H1 (cell line): ENCODE measurements at regions not wholly inside any gene's neighbourhood (a gene's known extent, or its start where the extent isn't known, plus 50 kb on each side); places are given as distances from the start of the nearest gene placed in this dataset.

ENCODE experiments used
- CTCF ChIA-PET: fragments of 300-600 bp; sonication (Branson Sonifier 250); formaldehyde crosslinking; loops from one replicate; lab custom pipeline; 2021; ENCODE audit not compliant: partially characterized antibody; lab: Charles Lee
- POLR2A ChIA-PET: fragments of 300-600 bp; sonication (Branson Sonifier 250); formaldehyde crosslinking; loops from one replicate; lab custom pipeline; 2021; ENCODE audit warnings: inconsistent platforms; ENCODE audit not compliant: partially characterized antibody; lab: Charles Lee
- DNase-seq, 2 experiments: peaks; one replicate each; pipeline versions ENCODE4 v3.0.0 to v3.0.0-alpha.2; 2010 to 2022; ENCODE audit warnings: low spot score in 2 of 2, low read depth in 1 of 2, mixed read lengths in 1 of 2
- FAIRE-seq: peaks from 2 replicates; lab custom pipeline; 2011; peaks lifted over from hg19 to GRCh38; lab: Jason Lieb, UNC
- H2AFZ ChIP-seq: 2 replicates; pipeline ENCODE4 v1.8.1; 2012; ENCODE audit warnings: low read length, inconsistent platforms
- H2AK5ac ChIP-seq: 2 replicates; pipeline ENCODE4 v1.6.1; 2013; ENCODE audit warnings: low read depth, low read length
- H2BK120ac ChIP-seq: replicated peaks from 2 replicates; pipeline ENCODE3; 2013; ENCODE audit warnings: low read depth, low read length, inconsistent platforms
- H2BK12ac ChIP-seq: 2 replicates; pipeline ENCODE4 v1.6.1; 2013; ENCODE audit warnings: low read depth, low read length
- H2BK15ac ChIP-seq: 2 replicates; pipeline ENCODE4 v1.6.1; 2013; ENCODE audit warnings: low read length
- H2BK20ac ChIP-seq: 2 replicates; pipeline ENCODE4 v1.6.1; 2013; ENCODE audit warnings: low read length
- H2BK5ac ChIP-seq: 2 replicates; pipeline ENCODE4 v1.6.1; 2013; ENCODE audit warnings: low read depth, low read length
- H3K14ac ChIP-seq: 2 replicates; pipeline ENCODE4 v1.6.1; 2013; ENCODE audit warnings: inconsistent platforms; ENCODE audit not compliant: insufficient read length
- H3K18ac ChIP-seq: 2 replicates; pipeline ENCODE4 v1.6.1; 2013; ENCODE audit warnings: low read length; ENCODE audit errors: extremely low read depth
- H3K23ac ChIP-seq: 2 replicates; pipeline ENCODE4 v1.6.1; 2013; ENCODE audit warnings: inconsistent platforms; ENCODE audit not compliant: insufficient read length
- H3K23me2 ChIP-seq: 2 replicates; pipeline ENCODE4 v1.6.1; 2013; ENCODE audit warnings: low read depth, low read length
- H3K27ac ChIP-seq: 2 replicates; pipeline ENCODE4 v1.6.1; 2011; ENCODE audit warnings: low read depth, low read length, inconsistent platforms
- H3K27me3 ChIP-seq, 4 experiments: replicated peaks in 1 of 4; 1 replicate in 1 of 4; 2 replicates in 3 of 4; pipeline versions ENCODE4 v1.6.1 to v1.8.1; 2011 to 2013; ENCODE audit warnings: low read length in 3 of 4, mild to moderate bottlenecking in 3 of 4, inconsistent platforms in 2 of 4, mixed read lengths in 2 of 4, moderate library complexity in 1 of 4; ENCODE audit not compliant: control insufficient read depth in 3 of 4, insufficient read depth in 3 of 4; ENCODE audit errors: extremely low read depth in 1 of 4
- H3K36me3 ChIP-seq, 4 experiments: 2 replicates each; pipeline versions ENCODE4 v1.6.1 to v1.8.1; 2011 to 2013; ENCODE audit warnings: mild to moderate bottlenecking in 4 of 4, low read length in 3 of 4, moderate library complexity in 2 of 4, control low read depth in 1 of 4, inconsistent platforms in 1 of 4; ENCODE audit not compliant: insufficient read depth in 4 of 4, control insufficient read depth in 2 of 4
- H3K4ac ChIP-seq: replicated peaks from 2 replicates; pipeline ENCODE3; 2013; ENCODE audit warnings: low read length, low read depth, mixed read lengths, inconsistent platforms; ENCODE audit not compliant: insufficient read length
- H3K4me1 ChIP-seq, 4 experiments: replicated peaks in 1 of 4; 1 replicate in 1 of 4; 2 replicates in 3 of 4; pipeline versions ENCODE4 v1.6.1 to v1.8.1; 2011 to 2013; ENCODE audit warnings: low read length in 3 of 4, inconsistent platforms in 2 of 4, mixed read lengths in 1 of 4; ENCODE audit not compliant: insufficient read depth in 4 of 4, control insufficient read depth in 3 of 4
- H3K4me2 ChIP-seq, 2 experiments: 2 replicates each; pipeline versions ENCODE4 v1.6.1 to v1.8.1; 2011 to 2013; ENCODE audit warnings: low read depth in 2 of 2, low read length in 2 of 2, control low read depth in 1 of 2, inconsistent platforms in 1 of 2, mild to moderate bottlenecking in 1 of 2; ENCODE audit not compliant: insufficient read depth in 1 of 2
- H3K4me3 ChIP-seq, 4 experiments: fragments of 200-600, 300-600 bp in 1 of 4; sonication (generic), shearing (Covaris generic), sonication (Bioruptor Twin) in 1 of 4; 2 replicates each; pipeline versions ENCODE4 v1.5.1 to v1.8.1; 2011 to 2016; ENCODE audit warnings: low read length in 4 of 4, low read depth in 3 of 4, control low read depth in 2 of 4, inconsistent platforms in 2 of 4, mild to moderate bottlenecking in 2 of 4, mixed read lengths in 1 of 4, moderate library complexity in 1 of 4; ENCODE audit not compliant: insufficient read depth in 2 of 4; ENCODE audit errors: extremely low read depth in 1 of 4
- H3K56ac ChIP-seq: replicated peaks from 2 replicates; pipeline ENCODE3; 2013; ENCODE audit warnings: low read depth, mild to moderate bottlenecking, mixed read lengths, low read length, inconsistent platforms; ENCODE audit not compliant: insufficient read length
- H3K79me1 ChIP-seq: 2 replicates; pipeline ENCODE4 v1.6.1; 2013; ENCODE audit warnings: low read depth, low read length, control low read depth
- H3K79me2 ChIP-seq, 2 experiments: 2 replicates each; pipeline versions ENCODE4 v1.6.1 to v1.8.1; 2012 to 2013; ENCODE audit warnings: low read length in 2 of 2, mild to moderate bottlenecking in 2 of 2, inconsistent platforms in 1 of 2; ENCODE audit not compliant: insufficient read depth in 2 of 2, control insufficient read depth in 1 of 2
- H3K9ac ChIP-seq, 4 experiments: replicated peaks in 1 of 4; 1 replicate in 1 of 4; 2 replicates in 3 of 4; pipeline versions ENCODE4 v1.6.1 to v1.8.1; 2011 to 2013; ENCODE audit warnings: low read depth in 3 of 4, low read length in 3 of 4, control low read depth in 2 of 4, mild to moderate bottlenecking in 2 of 4, moderate library complexity in 2 of 4, inconsistent platforms in 1 of 4; ENCODE audit errors: extremely low read depth in 1 of 4
- H3K9me3 ChIP-seq, 2 experiments: 2 replicates each; pipeline versions ENCODE4 v1.6.1 to v1.8.1; 2012 to 2013; ENCODE audit warnings: mild to moderate bottlenecking in 2 of 2, moderate library complexity in 2 of 2, control low read depth in 1 of 2, inconsistent platforms in 1 of 2, low read depth in 1 of 2, low read length in 1 of 2, mixed read lengths in 1 of 2; ENCODE audit not compliant: insufficient read depth in 2 of 2
- H4K20me1 ChIP-seq, 2 experiments: replicated peaks in 1 of 2; 2 replicates each; pipeline versions ENCODE3 to v1.8.1; 2011 to 2013; ENCODE audit warnings: inconsistent platforms in 2 of 2, low read length in 2 of 2, mild to moderate bottlenecking in 1 of 2; ENCODE audit not compliant: insufficient read depth in 2 of 2, control insufficient read depth in 1 of 2
- H4K5ac ChIP-seq: 2 replicates; pipeline ENCODE4 v1.6.1; 2013; ENCODE audit warnings: low read length, low read depth, mixed read lengths, inconsistent platforms; ENCODE audit not compliant: insufficient read length
- H4K8ac ChIP-seq: 2 replicates; pipeline ENCODE4 v1.8.0; 2013; ENCODE audit warnings: mild to moderate bottlenecking, moderate library complexity, low read length, inconsistent platforms; ENCODE audit not compliant: insufficient read depth; ENCODE audit errors: extremely low read depth
- H4K91ac ChIP-seq: replicated peaks from 2 replicates; pipeline ENCODE3; 2013; ENCODE audit warnings: low read length, mixed read lengths, inconsistent platforms; ENCODE audit not compliant: insufficient read length
- ASH2L ChIP-seq: fragments of 200-600, 300-600 bp; sonication (generic); IDR thresholded peaks from one replicate; pipeline ENCODE4 v1.7.1; 2017; ENCODE audit warnings: low read length
- CBX8 ChIP-seq: fragments of 300-800, 300-1000 bp; sonication (generic); IDR thresholded peaks from 2 replicates; pipeline ENCODE4 v1.7.1; 2016; ENCODE audit warnings: low read depth, low read length, borderline replicate concordance
- KDM1A ChIP-seq: fragments of 200-600, 300-600 bp; sonication (generic); IDR thresholded peaks from 2 replicates; pipeline ENCODE4 v1.7.1; 2016; ENCODE audit warnings: mild to moderate bottlenecking, low read length, borderline replicate concordance
- RNF2 ChIP-seq: fragments of 200-900, 300-1000 bp; sonication (generic); IDR thresholded peaks from 2 replicates; pipeline ENCODE4 v1.7.1; 2016; ENCODE audit warnings: borderline replicate concordance, low read depth, mild to moderate bottlenecking, antibody characterized with exemption, low read length; ENCODE audit not compliant: poor library complexity, severe bottlenecking; ENCODE audit errors: missing control alignments
- TEAD4 ChIP-seq: IDR thresholded peaks from 2 replicates; pipeline ENCODE4 v1.6.1; 2012; ENCODE audit warnings: low read depth, low read length, inconsistent platforms, mixed read lengths
- YY1 ChIP-seq: IDR thresholded peaks from 2 replicates; pipeline ENCODE4 v1.6.1; 2011; ENCODE audit warnings: low read depth, mild to moderate bottlenecking, low read length
- WGBS, 2 experiments: shearing (Covaris generic) in 1 of 2; methylation state at CpG; one replicate each; pipeline versions ENCODE4 v1.1.6 to v1.1.7; 2013 to 2015; ENCODE audit warnings: low lambda C conversion rate in 2 of 2, mixed read lengths in 2 of 2, inconsistent platforms in 1 of 2, low coverage in 1 of 2, missing lambda C conversion rate in 1 of 2; ENCODE audit not compliant: insufficient replicate concordance in 2 of 2, insufficient coverage in 1 of 2, insufficient read length in 1 of 2; ENCODE audit errors: extremely low coverage in 1 of 2, missing lambda C conversion rate in 1 of 2; 5-methylcytosine and 5-hydroxymethylcytosine counted together
- TF ChIP-seq, protein P1 (sequence below): IDR thresholded peaks from 2 replicates; pipeline ENCODE4 v1.6.1; 2012; ENCODE audit warnings: inconsistent platforms
- TF ChIP-seq, protein P2 (sequence below): IDR thresholded peaks from 2 replicates; pipeline ENCODE4 v1.6.1; 2011; ENCODE audit warnings: low read length, improper control_type of control experiment

DNA sequence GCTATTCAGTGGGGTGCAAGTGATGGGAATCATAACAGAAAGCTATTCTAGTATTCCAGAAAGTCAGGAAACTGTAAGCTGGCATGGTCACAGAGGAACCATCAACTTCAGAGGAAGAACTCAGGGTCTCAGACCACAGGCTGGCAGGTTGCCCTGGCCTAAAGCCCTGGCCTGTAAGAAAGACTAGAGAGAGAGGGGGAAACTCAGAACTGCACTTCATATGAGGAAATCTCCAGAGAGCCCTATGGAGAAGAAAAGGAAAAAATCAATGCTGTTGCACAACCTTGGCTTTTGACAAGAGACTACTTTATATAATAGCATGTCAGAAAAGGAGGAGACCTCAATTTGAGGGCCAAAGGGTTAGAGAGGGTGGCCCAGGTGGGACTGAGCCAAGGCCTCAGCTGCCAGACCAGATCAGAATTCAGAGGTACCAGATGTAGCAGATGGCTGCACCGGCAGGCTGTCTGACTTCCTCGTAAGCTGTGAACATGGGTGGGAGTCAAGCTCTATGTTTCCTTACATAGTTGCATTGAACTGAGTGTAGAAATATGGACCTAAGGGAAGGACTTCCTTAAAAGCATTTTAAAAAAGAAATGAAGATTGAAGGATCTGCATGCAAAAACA is 333.8 kb downstream of the PDCD6IP start:
- Histone ChIP-seq H4K91ac (no peak overlapping the region), H2BK15ac (no peak overlapping the region)
- FAIRE-seq = no peak
- TF ChIP-seq, protein P1, sequence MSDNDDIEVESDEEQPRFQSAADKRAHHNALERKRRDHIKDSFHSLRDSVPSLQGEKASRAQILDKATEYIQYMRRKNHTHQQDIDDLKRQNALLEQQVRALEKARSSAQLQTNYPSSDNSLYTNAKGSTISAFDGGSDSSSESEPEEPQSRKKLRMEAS = no peak
- TF ChIP-seq CBX8 (no peak), ASH2L (no peak), YY1 (no peak), TEAD4 (no peak), RNF2 (no peak), KDM1A (no peak)
- TF ChIP-seq, protein P2, sequence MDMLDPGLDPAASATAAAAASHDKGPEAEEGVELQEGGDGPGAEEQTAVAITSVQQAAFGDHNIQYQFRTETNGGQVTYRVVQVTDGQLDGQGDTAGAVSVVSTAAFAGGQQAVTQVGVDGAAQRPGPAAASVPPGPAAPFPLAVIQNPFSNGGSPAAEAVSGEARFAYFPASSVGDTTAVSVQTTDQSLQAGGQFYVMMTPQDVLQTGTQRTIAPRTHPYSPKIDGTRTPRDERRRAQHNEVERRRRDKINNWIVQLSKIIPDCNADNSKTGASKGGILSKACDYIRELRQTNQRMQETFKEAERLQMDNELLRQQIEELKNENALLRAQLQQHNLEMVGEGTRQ = no peak

More for the DNA sequence above, 333.8 kb downstream of the PDCD6IP start:
- H3K9me3 ChIP-seq = no peaks in the 10 kb centered on the region
- H3K4ac ChIP-seq = no peak overlapping the region
- H4K5ac ChIP-seq = no peak overlapping the region
- no peaks in the 10 kb centered on the region for H3K79me1 ChIP-seq
- no peak overlapping the region for H2AK5ac ChIP-seq
- H3K18ac ChIP-seq = no peak overlapping the region
- no peak overlapping the region for H3K4me3 ChIP-seq
- H4K8ac ChIP-seq = no peak overlapping the region
- H3K56ac ChIP-seq = no peak overlapping the region
- H2AFZ ChIP-seq = no peak overlapping the region
- no peak for DNase-seq
- no peak overlapping the region for H3K27ac ChIP-seq
- no peaks in the 10 kb centered on the region for H3K79me2 ChIP-seq
- no peak overlapping the region for H3K4me2 ChIP-seq
- H3K23me2 ChIP-seq = no peaks in the 10 kb centered on the region
- no peaks in the 10 kb centered on the region for H3K27me3 ChIP-seq
- no peak overlapping the region for H2BK12ac ChIP-seq
- no peak overlapping the region for H2BK120ac ChIP-seq
- no peaks in the 10 kb centered on the region for H4K20me1 ChIP-seq
- no peak overlapping the region for H2BK5ac ChIP-seq
- H3K36me3 ChIP-seq = no peaks in the 10 kb centered on the region
- no peaks in the 10 kb centered on the region for H3K4me1 ChIP-seq
- no peak overlapping the region for H2BK20ac ChIP-seq
- ChIA-PET CTCF (interaction anchor here (0.5 to 1.0 kb wide), 2 partner anchors 14 to 26 kb away, joined by 3 read pairs; no protein-coding TSS in a partner anchor), POLR2A (no interaction called here)
- no peak overlapping the region for H3K14ac ChIP-seq
- H3K9ac ChIP-seq = no peak overlapping the region
- no peak overlapping the region for H3K23ac ChIP-seq
- 96% methylated on average over 2 of the region's 2 CpGs; no CpG with 5 or more reads in 1 of the 2 experiments for WGBS, 2 experiments
